Breast epithelium (tissue), 3 donors: ENCODE measurements at regions not wholly inside any gene's neighbourhood (a gene's known extent, or its start where the extent isn't known, plus 50 kb on each side); places are given as distances from the start of the nearest gene placed in this dataset.

Experiments used
- POLR2A ChIP-seq: fragments of 450-650 bp; IDR thresholded peaks from one replicate; pipeline ENCODE4 v1.6.1; 2016; ENCODE audit warnings: antibody characterized with exemption, mild to moderate bottlenecking, moderate library complexity
- POLR2AphosphoS5 ChIP-seq, 3 donors: sonication (generic); formaldehyde crosslinking; IDR thresholded peaks; one replicate each; pipeline ENCODE4 v1.6.1; 2017; ENCODE audit warnings: antibody characterized with exemption in 3 of 3

- no peak for TF ChIP-seq POLR2AphosphoS5 (IDR thresholded peaks at IDR 0.05)
- TF ChIP-seq POLR2A = no peak
Measured at GRCh38 chr17:77033892-77034404, 106.8 kb upstream of the SEC14L1 start.
